ENCODE measurements at regions not wholly inside any gene's neighbourhood (a gene's known extent, or its start where the extent isn't known, plus 50 kb on each side); places are given as distances from the start of the nearest gene placed in this dataset.

GRCh38 chr17:31750578-31750977, 108.5 kb downstream of the COPRS start:
- TF ChIP-seq CTCF (IDR thresholded peaks at IDR 0.05) (no peak), POLR2A (IDR thresholded peaks at IDR 0.05) (no peak)
- intact Hi-C loops (cut with DNase I) = no loop called here
- no peaks in the 10 kb centered on the region for H3K27me3 ChIP-seq

DNA sequence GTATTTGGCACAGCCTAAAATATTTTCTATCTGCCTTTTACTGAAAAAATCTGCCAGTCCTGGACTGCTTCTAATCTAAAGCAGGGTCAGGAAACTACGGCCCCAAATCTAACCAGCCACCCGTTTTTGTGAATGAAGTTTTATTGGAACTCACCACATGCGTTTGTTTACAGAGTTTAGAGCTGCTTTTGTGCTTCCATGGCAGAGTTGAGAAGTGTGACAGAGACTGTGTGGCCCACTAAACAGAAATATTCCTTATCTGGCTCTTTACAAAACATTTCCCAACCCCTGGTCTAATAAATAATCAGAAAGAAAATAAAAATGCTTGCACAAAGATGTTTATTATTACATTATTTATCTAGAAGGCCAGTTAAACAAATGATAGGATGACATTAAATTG, 110.2 kb downstream of the COPRS start:
- H3K27me3 ChIP-seq = no peaks in the 10 kb centered on the region
- DNase-seq = no peak
- WGBS, 2 donors = 34 to 40% methylated on average over 3 of the region's 3 CpGs
- ATAC-seq = no peak
- no peak overlapping the region for H3K27ac ChIP-seq
- no peak overlapping the region for H3K4me3 ChIP-seq
- intact Hi-C loops (cut with DNase I) = no loop called here
- no peaks in the 10 kb centered on the region for H3K4me1 ChIP-seq
- no peak for TF ChIP-seq CTCF (IDR thresholded peaks at IDR 0.05)
- TF ChIP-seq POLR2A (IDR thresholded peaks at IDR 0.05) = no peak
- no peaks in the 10 kb centered on the region for H3K9me3 ChIP-seq
- no peaks in the 10 kb centered on the region for H3K36me3 ChIP-seq (replicated peaks in 1 of 2; ENCODE audit: insufficient read depth in 1 of 2, low read depth in 2 of 2)

More at GRCh38 chr17:31750578-31750977, 108.5 kb downstream of the COPRS start:
- DNase-seq (no peak), ATAC-seq (no peak)
- Histone ChIP-seq H3K4me3 (no peak overlapping the region), H3K27ac (no peak overlapping the region), H3K4me1 (no peaks in the 10 kb centered on the region), H3K36me3 (replicated peaks in 1 of 2; ENCODE audit: insufficient read depth in 1 of 2, low read depth in 2 of 2) (no peaks in the 10 kb centered on the region), H3K9me3 (no peaks in the 10 kb centered on the region)
- 70 to 72% methylated on average over 3 of the region's 3 CpGs for WGBS, 2 donors

DNA sequence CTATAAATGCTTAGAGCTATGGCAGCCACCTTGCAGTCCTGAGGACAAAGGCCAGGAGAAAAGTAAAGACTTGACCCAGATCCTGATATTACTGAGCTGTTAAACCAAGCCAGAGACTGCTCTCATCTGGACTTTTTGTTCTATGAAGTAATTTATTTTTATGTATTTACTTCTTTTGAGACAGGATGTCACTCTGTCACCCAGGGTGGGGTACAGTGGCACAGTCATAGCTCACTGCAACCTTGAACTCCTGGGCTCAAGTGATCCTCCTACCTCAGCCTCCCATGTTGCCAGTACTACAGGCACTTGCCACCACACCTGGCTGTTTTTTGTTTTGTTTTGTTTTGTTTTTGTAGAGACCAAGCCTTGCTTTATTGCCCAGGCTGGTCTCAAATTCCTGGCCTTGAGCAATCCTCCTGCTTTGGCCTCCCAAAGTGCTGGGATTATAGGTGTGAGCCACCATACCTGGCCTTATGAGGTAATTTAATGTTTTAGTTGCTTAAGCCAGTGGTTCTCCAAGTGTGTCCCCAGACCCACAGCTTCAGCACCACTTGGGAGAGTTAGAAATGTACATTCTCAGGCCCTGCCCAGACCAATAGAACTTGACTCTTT, 112.1 kb downstream of the COPRS start:
- no peak for ATAC-seq
- Histone ChIP-seq H3K36me3 (replicated peaks in 1 of 2; ENCODE audit: insufficient read depth in 1 of 2, low read depth in 2 of 2) (no peaks in the 10 kb centered on the region), H3K4me3 (no peak overlapping the region), H3K4me1 (no peaks in the 10 kb centered on the region), H3K27ac (no peak overlapping the region), H3K27me3 (no peaks in the 10 kb centered on the region), H3K9me3 (no peaks in the 10 kb centered on the region)
- intact Hi-C loops (cut with DNase I) = no loop called here
- no peak for DNase-seq
- TF ChIP-seq POLR2A (IDR thresholded peaks at IDR 0.05) = no peak
- TF ChIP-seq CTCF (IDR thresholded peaks at IDR 0.05) = no peak

GRCh38 chr17:31745964-31746600, 113.0 kb downstream of the COPRS start:
- 83 to 88% methylated on average over 7 to 8 of the region's 8 CpGs for WGBS, 2 donors
- H3K36me3 ChIP-seq (replicated peaks in 1 of 2; ENCODE audit: insufficient read depth in 1 of 2, low read depth in 2 of 2) = no peaks in the 10 kb centered on the region
- TF ChIP-seq POLR2A (IDR thresholded peaks at IDR 0.05) (no peak), CTCF (IDR thresholded peaks at IDR 0.05) (no peak)
- intact Hi-C loops (cut with DNase I) = no loop called here
- DNase-seq (no peak), ATAC-seq (no peak)
- H3K27me3 ChIP-seq = no peaks in the 10 kb centered on the region
- H3K9me3 ChIP-seq = no peaks in the 10 kb centered on the region
- no peak overlapping the region for H3K4me3 ChIP-seq
- no peaks in the 10 kb centered on the region for H3K4me1 ChIP-seq
- no peak overlapping the region for H3K27ac ChIP-seq

GRCh38 chr17:31744511-31744951, 114.5 kb downstream of the COPRS start:
- Histone ChIP-seq H3K4me1 (no peaks in the 10 kb centered on the region), H3K27ac (no peak overlapping the region), H3K4me3 (no peak overlapping the region), H3K27me3 (no peaks in the 10 kb centered on the region), H3K36me3 (replicated peaks in 1 of 2; ENCODE audit: insufficient read depth in 1 of 2, low read depth in 2 of 2) (no peaks in the 10 kb centered on the region), H3K9me3 (no peaks in the 10 kb centered on the region)
- intact Hi-C loops (cut with DNase I) = no loop called here
- ATAC-seq = no peak
- TF ChIP-seq CTCF (IDR thresholded peaks at IDR 0.05) (no peak), POLR2A (IDR thresholded peaks at IDR 0.05) (no peak)
- DNase-seq = no peak
- 42 to 44% methylated on average over 3 of the region's 3 CpGs for WGBS, 2 donors
